ENCODE measurements at regions not wholly inside any gene's neighbourhood (a gene's known extent, or its start where the extent isn't known, plus 50 kb on each side); places are given as distances from the start of the nearest gene placed in this dataset.
"Not testable (repeated sequence)": the region's sequence is repeated elsewhere in the genome, so short reads cannot be mapped to it uniquely, and the experiment has no call there.

DNA sequence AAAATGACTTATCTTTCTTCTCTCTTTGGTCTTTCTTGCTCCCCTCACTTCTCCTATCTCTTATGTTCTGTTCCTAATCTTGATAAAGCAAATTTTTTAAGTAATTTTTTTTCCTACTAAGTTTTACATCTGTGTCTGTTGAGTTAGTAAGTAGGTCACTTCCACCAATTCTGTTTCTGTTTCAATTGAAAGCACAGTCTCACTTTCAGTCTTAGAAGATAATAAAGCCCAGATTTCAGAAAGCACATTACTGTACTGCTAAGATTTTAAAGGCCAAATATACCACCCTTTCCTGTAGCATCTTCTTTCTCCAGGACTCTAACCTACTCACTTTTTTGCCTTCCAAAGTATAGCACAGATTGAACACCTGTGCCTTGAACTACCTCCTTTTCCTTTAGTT is 866.1 kb upstream of the ADGRB3 start:
- DNase-seq (ENCODE audit: low read depth) = no peak

DNA sequence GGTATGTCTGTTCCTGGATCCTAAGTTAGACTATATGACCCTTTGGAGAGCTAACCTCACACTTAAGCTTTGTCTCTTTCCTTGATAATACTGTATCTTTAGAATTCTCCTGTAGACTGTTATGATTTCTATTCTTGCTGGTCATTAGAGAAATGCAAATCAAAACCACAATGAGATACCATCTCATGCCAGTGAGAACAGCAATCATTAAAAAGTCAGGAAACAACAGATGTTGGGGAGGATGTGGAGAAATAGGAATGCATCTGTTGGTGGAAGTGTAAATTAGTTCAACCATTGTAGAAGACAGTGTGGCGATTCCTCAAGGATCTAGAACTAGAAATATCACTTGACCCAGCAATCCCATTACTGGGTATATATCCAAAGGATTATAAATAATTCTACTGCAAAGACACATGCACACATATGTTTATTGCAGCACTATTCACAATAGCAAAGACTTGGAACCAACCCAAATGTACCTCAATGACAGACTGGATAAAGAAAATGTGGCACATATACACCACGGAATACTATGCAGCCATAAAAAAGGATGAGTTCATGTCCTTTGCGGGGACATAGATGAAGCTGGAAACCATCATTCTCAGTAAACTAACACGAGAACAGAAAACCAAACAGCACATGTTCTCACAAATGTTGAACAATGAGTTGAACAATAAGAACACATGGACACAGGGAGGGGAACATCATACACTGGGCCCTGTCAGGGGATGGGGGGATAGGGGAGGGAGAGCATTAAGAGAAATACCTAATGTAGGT is 867.8 kb upstream of the ADGRB3 start:
- DNase-seq (ENCODE audit: low read depth) = not testable (repeated sequence)

DNA sequence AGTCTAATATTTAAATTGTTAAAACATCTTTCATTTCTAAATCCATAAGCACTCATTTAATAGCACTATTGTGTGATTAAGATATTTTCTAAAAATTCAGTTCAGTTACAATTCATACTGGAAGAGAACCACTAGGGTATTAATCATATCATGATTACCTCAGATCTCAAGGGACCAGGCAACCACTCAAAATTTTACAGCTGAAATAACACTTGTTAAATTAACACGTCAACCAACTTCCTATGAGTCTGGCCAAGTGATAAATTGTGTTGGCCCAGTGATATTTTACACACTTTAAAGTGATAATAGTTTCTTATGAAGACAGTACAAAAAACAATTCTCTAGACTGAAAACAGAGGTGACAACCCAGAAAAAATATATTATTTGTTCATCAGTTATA is 869.0 kb upstream of the ADGRB3 start:
- DNase-seq (ENCODE audit: low read depth) = no peak

DNA sequence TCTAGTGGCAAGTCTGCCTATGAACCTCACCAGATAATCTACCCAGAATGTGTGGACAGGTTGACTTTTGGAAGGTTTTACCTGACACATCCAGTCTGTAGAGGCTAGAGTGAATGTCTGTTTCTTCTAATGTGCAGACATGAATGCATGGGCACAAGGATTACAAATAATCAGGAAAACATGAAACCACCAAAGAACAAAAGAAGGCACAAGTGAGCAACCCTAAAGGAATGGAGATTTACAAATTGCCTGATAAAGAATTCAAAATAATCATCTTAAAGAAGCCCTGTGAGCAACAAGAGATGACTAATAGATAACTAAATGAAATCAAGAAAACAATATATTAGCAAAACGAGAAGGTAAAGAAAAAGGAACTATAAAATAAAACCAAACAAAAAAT is 876.1 kb upstream of the ADGRB3 start:
- DNase-seq (ENCODE audit: low read depth) = no peak

DNA sequence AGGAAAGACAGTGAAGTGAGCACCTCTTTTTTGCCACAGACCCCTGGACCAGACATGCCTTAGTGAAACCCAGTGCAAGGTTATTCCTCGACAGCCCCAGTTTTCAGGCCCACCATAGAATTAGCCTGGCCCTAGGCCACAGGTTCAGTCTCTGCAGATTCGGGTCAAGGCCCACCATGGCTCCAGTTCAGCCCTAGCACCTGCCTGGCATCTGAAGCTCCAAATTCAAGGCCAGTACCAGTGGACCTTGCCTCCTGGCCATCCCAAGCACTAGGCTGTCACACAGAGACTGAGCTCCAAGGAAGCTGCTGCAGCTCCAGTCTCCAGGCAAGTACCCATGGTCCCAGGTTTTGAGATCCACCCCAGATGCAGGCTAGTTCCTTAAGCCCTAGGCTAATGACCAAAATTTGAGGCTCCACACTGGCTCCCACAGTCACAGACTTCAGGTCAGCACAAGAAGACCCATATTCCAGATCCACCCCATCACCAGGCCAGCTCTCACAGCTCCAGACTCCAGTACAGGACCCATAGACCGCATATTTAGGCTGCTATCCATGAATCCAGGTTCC is 877.5 kb upstream of the ADGRB3 start:
- no peak for DNase-seq (ENCODE audit: low read depth)

DNA sequence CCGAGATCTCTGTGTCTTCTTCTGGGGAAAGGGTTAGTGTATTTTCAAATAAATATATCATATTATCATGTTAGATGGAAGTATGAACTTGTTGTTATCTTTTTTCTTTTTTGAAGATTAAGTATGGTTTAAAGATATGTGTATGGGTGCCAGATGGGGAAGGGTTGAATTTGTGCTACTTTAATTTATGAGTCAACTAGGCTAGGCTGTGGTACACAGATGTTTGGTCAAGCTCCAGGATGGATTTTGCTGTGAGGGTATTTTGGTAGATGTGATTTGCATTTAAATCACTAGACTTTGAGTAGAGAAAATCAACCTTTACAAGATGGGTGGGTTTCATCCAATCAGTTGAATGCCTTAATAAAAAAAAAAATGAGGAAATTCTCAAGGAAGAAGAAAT is 886.6 kb upstream of the ADGRB3 start:
- no peak for DNase-seq (ENCODE audit: low read depth)

DNA sequence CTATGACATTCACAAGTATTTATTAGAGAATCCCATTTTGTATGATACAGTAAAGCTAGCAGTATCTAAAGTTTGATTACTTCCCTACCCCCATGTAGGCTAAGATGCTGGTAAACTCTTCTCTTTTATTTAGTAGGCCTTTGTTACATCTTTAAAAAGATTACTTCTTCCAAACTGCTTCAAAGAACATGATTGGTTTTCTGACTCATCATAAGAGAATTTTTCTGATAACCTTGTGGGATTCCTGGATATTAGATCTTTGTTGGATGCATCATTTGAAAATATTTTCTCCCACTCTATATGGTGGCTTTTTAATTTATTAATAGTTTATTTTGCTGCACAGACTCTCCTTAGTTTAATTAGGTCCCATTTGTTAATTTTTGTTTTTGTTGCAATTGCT is 898.3 kb upstream of the ADGRB3 start:
- DNase-seq (ENCODE audit: low read depth) = no peak

DNA sequence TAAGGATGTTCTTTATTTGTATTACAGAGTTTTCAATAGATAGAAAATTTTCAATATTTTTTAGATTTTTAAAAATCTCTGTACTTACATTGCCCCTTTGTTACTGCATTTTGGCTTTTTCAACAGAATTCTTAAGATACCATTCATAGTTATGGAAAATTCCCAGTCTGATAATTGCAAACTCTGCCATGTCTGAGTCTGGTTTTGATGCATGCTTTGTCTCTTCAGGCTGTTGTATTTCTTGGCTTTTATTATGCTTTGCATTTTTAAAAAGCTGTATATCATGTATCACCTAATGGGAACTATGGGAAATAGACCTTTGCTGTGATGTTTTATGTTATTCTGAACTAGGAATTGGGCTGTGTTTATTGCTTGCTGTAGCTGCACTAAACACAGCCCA is 898.9 kb upstream of the ADGRB3 start:
- no peak for DNase-seq (ENCODE audit: low read depth)

DNA sequence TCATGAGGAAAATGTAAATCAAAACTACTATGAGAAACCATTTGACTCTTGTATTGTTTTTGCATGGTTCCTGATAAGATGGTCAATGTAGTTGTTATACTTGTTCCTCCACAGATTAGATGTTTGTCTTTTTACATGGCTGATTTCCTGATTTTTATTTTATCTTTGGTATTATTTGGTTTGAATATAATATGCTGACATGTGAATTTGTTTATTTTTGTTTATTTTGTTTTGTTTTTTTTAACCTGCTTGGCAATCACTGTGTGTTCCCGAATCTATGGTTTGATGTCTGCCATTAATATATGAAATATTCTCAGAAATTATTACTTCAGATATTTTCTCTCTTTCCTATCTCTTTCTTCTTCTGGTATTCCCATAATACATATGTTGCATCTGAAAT is 899.5 kb upstream of the ADGRB3 start:
- no peak for DNase-seq (ENCODE audit: low read depth)

DNA sequence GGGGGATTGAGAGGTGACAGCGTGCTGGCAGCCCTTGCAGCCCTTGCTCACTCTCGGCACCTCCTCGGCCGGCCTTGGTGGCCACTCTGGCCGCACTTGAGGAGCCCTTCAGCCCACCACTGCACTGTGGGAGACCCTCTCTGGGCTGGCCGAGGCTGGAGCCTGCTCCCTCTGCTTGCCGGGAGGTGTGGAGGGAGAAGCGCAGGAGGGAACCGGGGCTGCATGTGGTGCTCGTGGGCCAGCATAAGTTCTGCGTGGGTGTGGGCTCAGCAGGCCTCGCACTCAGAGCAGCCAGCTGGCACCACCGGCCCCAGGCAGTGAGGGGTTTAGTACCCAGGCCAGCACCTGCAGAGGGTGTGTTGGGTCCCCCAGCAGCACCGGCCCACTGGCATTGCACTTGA is 912.2 kb upstream of the ADGRB3 start:
- no peak for DNase-seq (ENCODE audit: low read depth)

DNA sequence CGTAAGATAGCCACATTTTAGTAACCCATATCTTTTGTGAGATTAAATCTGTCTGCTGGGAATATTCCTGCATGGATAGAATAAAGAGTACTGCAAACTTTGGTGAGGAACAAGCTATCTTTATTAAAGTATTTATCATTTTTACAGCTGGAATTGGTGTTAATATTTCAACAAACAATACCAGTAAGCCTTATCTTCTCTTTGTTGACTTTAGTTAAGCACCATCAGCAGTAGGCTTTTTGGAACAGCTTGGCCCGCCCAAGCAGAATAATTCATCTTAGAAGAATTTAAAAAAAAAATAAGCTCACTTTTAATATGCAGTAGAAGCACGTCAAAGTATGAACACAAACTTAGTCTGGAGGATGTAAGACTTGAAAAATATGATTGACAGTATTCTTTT is 917.8 kb upstream of the ADGRB3 start:
- no peak for DNase-seq (ENCODE audit: low read depth)

DNA sequence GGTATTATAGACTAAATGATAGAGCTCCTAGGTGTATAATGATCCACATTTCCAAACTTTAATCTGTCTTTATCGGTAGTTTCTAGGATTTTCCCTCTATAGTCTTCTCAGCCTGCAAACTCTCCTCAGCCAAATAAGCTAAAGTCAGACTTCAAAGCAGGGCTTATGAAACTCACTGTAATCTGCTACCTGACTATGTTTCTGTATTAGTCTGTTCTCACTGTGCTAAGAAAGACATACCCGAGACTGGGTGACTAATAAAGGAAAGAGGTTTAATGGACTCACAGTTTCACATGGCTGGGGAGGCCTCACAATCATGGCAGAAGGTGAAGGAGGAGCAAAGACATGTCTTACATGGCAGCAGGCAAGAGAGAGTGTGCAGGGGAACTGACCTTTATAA is 928.7 kb upstream of the ADGRB3 start:
- DNase-seq (ENCODE audit: low read depth) = no peak

DNA sequence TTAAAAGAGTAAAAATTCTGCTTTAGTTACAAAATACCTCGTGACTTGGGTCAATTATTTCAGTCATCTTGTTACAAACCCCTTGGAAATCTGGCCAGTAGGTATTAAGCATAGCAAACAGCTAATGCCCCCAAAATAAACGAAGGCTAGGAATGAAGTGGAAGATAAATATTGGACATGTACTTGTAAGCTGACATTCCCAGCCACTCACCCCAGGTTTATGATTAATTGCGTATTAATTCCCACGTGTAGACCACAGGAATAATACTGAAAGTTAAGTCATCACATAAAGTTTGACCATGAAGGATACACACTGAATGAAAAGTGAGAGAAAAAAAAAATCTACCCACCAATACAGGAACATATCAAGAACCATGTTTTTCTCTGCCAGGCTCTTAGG is 936.5 kb upstream of the ADGRB3 start:
- DNase-seq (ENCODE audit: low read depth) = no peak

DNA sequence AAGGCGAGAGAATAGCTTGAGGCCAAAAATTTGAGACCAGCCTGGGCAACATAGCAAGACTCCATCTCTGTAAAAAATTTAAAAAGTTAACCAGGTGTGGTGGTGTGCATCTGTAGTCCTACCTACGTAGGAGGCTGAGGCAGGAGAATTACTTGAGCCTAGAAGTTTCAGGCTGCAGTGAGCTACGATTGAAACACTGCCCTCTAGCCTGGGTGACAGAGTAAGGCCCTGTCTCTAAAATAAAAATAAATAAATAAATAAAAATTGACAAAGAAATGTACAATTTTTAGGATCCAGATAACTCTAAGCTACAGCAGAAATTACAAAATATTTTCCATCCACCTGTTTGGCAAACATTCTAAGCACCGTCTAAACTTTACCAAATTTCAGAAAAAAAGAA is 941.0 kb upstream of the ADGRB3 start:
- DNase-seq (ENCODE audit: low read depth) = no peak

DNA sequence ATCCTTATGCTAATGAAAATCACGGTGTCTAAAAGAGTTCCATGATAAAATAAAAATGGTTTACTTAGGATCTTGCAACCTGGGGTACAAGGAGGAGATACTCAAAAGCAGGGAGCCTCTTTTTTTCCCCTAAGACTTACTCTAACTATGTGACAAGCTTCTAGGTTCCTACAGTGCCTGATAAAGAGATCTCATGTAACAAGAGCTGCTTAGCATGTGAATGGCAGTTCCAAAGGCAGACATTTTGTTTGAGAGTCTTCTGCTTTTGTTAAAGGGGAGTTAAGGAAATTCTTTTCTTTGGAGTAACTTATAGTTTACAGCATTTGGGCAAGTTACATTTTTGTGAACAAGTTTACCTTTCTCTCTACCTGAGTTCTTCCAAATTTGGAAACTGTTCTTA is 945.8 kb upstream of the ADGRB3 start:
- no peak for DNase-seq (ENCODE audit: low read depth)

DNA sequence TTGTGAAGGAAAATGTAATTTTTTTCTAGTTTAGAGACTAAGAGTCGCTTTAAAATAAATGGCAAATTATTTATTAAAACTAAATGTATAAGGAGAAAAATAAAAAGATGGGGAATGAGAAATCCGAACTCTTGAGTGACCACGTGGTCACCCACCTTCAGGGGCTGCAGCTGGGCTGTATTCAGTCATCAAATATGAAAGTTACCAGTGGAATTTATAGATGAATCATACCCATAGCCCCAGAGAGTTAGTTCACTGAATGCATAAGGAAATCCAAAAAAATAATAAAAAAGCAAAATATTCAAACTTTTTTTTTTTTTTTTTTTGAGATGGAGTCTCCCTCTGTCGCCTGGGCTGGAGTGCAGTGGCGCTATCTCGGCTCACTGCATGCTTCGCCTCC is 947.7 kb upstream of the ADGRB3 start:
- no peak for DNase-seq (ENCODE audit: low read depth)

DNA sequence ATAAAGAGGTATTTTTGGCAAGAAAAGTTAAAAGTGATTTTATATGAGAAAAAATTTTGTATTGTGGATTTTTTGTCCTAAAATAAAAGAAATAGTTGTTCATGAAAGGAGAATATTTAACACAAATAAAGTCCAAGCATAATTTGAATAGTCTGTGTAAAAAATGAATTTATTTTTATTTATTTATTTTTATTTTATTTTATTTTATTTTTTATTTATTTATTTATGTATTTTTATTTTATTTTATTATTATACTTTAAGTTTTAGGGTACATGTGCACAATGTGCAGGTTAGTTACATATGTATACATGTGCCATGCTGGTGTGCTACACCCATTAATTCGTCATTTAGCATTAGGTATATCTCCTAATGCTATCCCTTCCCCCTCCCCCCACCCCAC is 948.9 kb upstream of the ADGRB3 start:
- not testable (repeated sequence) for DNase-seq (ENCODE audit: low read depth)

DNA sequence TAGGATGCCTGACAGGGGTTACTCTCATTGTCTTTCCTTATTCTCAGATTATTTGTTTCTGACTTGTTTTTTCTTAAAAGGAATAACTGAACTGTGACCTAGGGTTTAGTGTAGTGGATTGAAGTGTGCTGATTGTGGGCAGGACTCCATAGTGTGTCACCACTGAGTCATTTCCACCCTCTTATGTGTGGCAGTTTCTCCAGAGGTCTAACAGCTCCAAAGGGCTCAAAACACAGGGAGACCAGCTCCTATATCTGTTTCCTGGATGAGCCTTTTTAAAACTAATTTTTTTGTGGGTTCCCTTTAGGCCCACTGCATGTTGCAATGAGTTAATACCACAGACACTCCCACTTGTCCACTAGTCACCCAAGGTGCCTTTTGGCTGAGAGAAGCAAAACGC is 951.1 kb upstream of the ADGRB3 start:
- peak; percentile 86 for DNase-seq (ENCODE audit: low read depth)

DNA sequence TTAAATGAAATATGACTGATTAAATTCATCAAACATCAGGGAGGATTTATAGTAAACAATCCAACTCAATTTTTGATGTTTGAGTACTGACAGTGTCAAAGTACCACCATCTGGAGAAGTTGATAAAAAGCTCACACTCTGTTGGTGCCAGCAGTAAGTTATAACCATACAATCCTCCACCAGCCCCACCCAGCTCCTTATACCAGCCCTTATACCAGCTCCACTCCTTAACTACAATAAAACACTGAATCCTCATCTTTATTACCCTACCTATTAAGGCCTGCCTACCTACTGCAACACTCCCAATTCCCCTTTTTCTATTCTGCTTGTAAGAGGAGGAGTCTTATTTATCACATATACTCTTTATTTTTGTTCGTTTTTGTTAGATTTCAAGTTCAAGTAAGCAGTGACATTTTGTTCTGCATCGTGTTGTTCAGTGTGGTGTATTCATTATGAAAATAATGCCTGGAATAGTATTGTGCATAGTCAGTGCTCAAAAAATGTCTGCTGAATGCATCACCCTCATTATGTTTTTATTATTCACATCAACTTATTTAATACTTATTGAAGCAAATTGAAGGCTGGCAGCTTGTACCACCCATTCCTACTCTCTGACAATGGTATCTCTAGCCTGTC is 954.7 kb upstream of the ADGRB3 start:
- DNase-seq (ENCODE audit: low read depth) = no peak

DNA sequence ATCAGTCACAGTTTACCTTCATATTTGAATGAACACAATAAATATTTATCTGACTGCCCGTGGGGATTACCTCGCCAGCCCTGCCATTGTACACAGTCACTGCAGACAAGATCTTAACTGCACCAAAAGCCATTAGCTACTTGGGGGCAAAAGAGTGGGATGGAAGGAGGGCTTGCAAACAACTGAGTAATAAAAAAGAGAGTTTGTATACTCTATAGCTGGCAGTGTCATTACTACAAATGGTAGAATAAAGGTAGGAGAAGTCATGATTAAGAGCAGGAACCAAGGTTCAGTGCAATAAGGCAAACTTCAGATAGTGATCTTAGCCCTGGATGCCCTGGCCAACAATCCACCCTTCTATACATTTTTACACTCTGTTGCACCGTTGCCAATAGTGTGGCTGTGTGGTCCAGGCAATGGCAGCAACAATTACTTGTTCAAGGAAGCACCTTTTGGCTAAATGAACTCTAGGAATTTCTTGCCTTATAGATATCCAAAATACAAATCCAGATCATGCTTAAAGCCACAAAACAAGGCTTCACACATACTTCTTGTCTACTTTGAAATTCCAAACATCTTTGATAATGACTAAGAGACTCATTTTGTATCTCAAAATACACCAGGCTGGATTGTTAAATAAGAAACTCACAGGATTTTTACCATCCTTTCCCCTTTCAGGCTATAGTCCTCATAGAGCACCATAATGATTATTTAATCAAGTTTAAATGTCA is 955.4 kb upstream of the ADGRB3 start:
- DNase-seq (ENCODE audit: low read depth) = no peak

DNA sequence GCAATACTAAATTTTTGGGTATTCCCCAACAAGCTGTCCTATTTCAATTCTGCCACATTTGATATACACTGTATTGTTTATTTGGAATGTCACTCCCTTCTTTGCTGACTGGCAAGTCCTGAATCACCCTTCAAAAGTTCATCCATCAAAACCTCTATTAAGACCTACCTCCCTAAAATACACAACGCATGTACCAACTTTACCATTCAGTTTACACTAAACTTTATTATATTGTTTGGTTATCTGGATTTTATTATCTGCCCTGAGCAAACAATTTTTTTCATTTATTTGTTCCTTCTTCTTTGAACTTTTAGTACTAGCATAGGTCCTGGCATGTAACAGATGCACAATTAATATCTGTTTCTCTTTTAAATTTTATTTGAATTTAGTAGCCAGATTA is 958.2 kb upstream of the ADGRB3 start:
- DNase-seq (ENCODE audit: low read depth) = no peak

DNA sequence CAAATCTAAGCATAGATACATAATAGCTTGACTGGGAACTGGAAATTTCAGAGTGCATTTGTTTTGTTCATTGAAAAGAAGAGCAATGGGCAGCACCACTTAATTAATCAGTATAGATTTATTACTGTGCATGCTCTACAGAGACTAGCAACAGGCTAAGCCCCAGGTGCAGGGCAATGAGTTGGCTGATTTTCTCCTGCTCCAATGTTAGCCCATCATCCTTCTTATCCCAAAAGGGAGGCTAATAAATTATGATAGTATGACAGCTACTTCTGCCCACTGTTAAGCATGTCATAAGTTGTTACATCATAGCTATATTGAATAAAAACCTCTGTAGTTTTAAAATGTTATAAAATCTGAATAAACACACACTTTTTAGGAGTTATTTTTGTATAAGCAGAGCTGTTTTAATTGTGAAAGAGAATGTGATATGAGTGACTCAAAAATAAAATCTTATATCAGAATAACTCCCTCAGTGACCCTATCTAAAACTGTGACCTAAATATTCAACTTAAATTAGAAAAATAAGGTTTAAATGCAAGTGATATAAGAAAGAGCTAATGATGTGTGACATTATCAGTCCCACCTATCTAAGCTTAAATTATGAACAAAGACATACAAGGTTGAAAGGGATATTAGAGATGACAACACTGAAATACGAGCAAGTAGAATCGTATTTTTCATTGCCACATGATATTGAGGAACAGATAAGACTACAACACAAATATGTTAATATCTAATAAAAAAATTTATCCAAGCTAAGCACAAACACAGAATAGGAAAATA is 967.3 kb upstream of the ADGRB3 start:
- no peak for DNase-seq (ENCODE audit: low read depth)

All from renal cortical epithelial cell (primary cell).